Endothelial cell of umbilical vein (primary cell): ENCODE measurements at regions not wholly inside any gene's neighbourhood (a gene's known extent, or its start where the extent isn't known, plus 50 kb on each side); places are given as distances from the start of the nearest gene placed in this dataset.

Experiments
- CTCF ChIP-seq, 2 donors: IDR thresholded peaks; 1 replicate in 1 of 2; 2 replicates in 1 of 2; pipeline ENCODE4 v1.5.1; 2011; ENCODE audit warnings: low read length in 2 of 2, mild to moderate bottlenecking in 2 of 2, moderate library complexity in 2 of 2, control low read depth in 1 of 2, inconsistent platforms in 1 of 2, low read depth in 1 of 2; ENCODE audit not compliant: insufficient read depth in 1 of 2; ENCODE audit errors: extremely low read depth in 1 of 2
- EZH2 ChIP-seq: IDR thresholded peaks from 2 replicates; pipeline ENCODE4 v1.6.1; 2012; ENCODE audit warnings: borderline replicate concordance, low read depth, mild to moderate bottlenecking, moderate library complexity, low read length, inconsistent platforms; ENCODE audit not compliant: severe bottlenecking
- FOS ChIP-seq: IDR thresholded peaks from 2 replicates; pipeline ENCODE4 v1.6.1; 2011; ENCODE audit warnings: mild to moderate bottlenecking, low read length, moderate library complexity, borderline replicate concordance; ENCODE audit not compliant: insufficient read depth
- GATA2 ChIP-seq: IDR thresholded peaks from 2 replicates; pipeline ENCODE4 v1.7.0; 2011; ENCODE audit warnings: low read depth, mild to moderate bottlenecking, moderate library complexity, mixed read lengths, low read length; ENCODE audit not compliant: insufficient read length, insufficient read depth
- JUN ChIP-seq: IDR thresholded peaks from 2 replicates; pipeline ENCODE4 v1.6.1; 2011; ENCODE audit warnings: borderline replicate concordance, low read depth; ENCODE audit not compliant: insufficient read length, insufficient read depth
- MAX ChIP-seq: IDR thresholded peaks from 2 replicates; pipeline ENCODE4 v1.6.1; 2011; ENCODE audit not compliant: insufficient read depth, insufficient read length
- MYC ChIP-seq: IDR thresholded peaks from one replicate; pipeline ENCODE4 v1.6.1; 2011; ENCODE audit warnings: mild to moderate bottlenecking, low read depth, low read length
- POLR2A ChIP-seq: IDR thresholded peaks from 2 replicates; pipeline ENCODE4 v1.6.1; 2012; ENCODE audit warnings: low read depth, mild to moderate bottlenecking, control low read depth, low read length
- POLR2AphosphoS5 ChIP-seq: IDR thresholded peaks from 2 replicates; pipeline ENCODE4 v1.6.1; 2012; ENCODE audit warnings: low read depth, mild to moderate bottlenecking, control low read depth, low read length, moderate library complexity; ENCODE audit not compliant: insufficient read depth

- TF ChIP-seq POLR2AphosphoS5 = no peak
- TF ChIP-seq FOS = no peak
- TF ChIP-seq CTCF (IDR thresholded peaks at IDR 0.05; ENCODE audit: extremely low read depth in 1 of 2, insufficient read depth in 1 of 2, low read depth in 1 of 2, low read length in 2 of 2) = no peak
- TF ChIP-seq EZH2 = no peak
- no peak for TF ChIP-seq POLR2A
- no peak for TF ChIP-seq MYC
- no peak for TF ChIP-seq MAX
- no peak for TF ChIP-seq JUN
- no peak for TF ChIP-seq GATA2
Measured at GRCh38 chr2:187206471-187206870, 241.6 kb downstream of the CALCRL start.
